GM12878 (cell line): ENCODE measurements at regions not wholly inside any gene's neighbourhood (a gene's known extent, or its start where the extent isn't known, plus 50 kb on each side); places are given as distances from the start of the nearest gene placed in this dataset.
"Not testable (repeated sequence)": the region's sequence is repeated elsewhere in the genome, so short reads cannot be mapped to it uniquely, and the experiment has no call there.

ENCODE experiments used
- ATAC-seq: fragments of 200-7000 bp; cut with Tn5 transposase; 3 replicates; pipeline ENCODE4 v1.9.1; 2020; ENCODE audit warnings: mild to moderate bottlenecking, moderate library complexity
- BruUV-seq: library from RNA; stranded (reverse); fragments of 400-500 nt; replicated peaks from 2 replicates; lab custom pipeline; 2021; lab: Mats Ljungman, UMichigan
- CTCF ChIA-PET: fragments of 300-600 bp; sonication (Branson Sonifier 250); formaldehyde crosslinking; extraction: SDS; loops from one replicate; lab custom pipeline; 2021; ENCODE audit warnings: inconsistent platforms; lab: Yijun Ruan, JAX
- POLR2A ChIA-PET: fragments of 350-600 bp; formaldehyde crosslinking; extraction: SDS; loops from one replicate; lab custom pipeline; 2021; ENCODE audit warnings: inconsistent platforms; lab: Charles Lee
- RAD21 ChIA-PET: fragments of 300-600 bp; sonication (Branson Sonifier 250); formaldehyde crosslinking; loops from one replicate; lab custom pipeline; 2023; ENCODE audit warnings: antibody characterized with exemption; ENCODE audit not compliant: unreplicated experiment; lab: Charles Lee
- SMC1A ChIA-PET: fragments of 300-600 bp; sonication (Branson Sonifier 250); formaldehyde crosslinking; loops from one replicate; lab custom pipeline; 2023; ENCODE audit not compliant: unreplicated experiment, uncharacterized antibody; lab: Charles Lee
- DNase-seq: peaks from one replicate; pipeline ENCODE4 v3.0.0-alpha.2; 2011; ENCODE audit warnings: low read depth, low spot score
- FAIRE-seq: peaks from 3 replicates; lab custom pipeline; 2011; peaks lifted over from hg19 to GRCh38; lab: Jason Lieb, UNC
- H2AFZ ChIP-seq: 2 replicates; pipeline ENCODE4 v1.6.0; 2011; ENCODE audit warnings: low read depth, low read length, control low read depth; ENCODE audit not compliant: control insufficient read depth
- H3K27ac ChIP-seq: 2 replicates; pipeline ENCODE4 v1.5.1; 2011; ENCODE audit warnings: control low read depth; ENCODE audit not compliant: control insufficient read depth, insufficient read depth
- H3K27me3 ChIP-seq, 2 experiments: replicated peaks in 1 of 2; 2 replicates each; pipeline versions ENCODE4 v1.6.0 to v1.6.1; 2011; ENCODE audit warnings: low read length in 1 of 2; ENCODE audit not compliant: control insufficient read depth in 2 of 2, insufficient read depth in 2 of 2
- H3K36me3 ChIP-seq, 2 experiments: 2 replicates each; pipeline ENCODE4 v1.5.1; 2011; ENCODE audit warnings: low read length in 1 of 2; ENCODE audit not compliant: control insufficient read depth in 2 of 2, insufficient read depth in 2 of 2
- H3K4me1 ChIP-seq: 2 replicates; pipeline ENCODE4 v1.6.1; 2011; ENCODE audit warnings: mild to moderate bottlenecking, low read length, moderate library complexity, mixed read lengths; ENCODE audit not compliant: control insufficient read depth, insufficient read depth
- H3K4me2 ChIP-seq: 2 replicates; pipeline ENCODE4 v1.6.0; 2011; ENCODE audit warnings: control low read depth; ENCODE audit not compliant: control insufficient read depth, insufficient read depth
- H3K4me3 ChIP-seq: fragments of 200-600 bp; sonication (generic); 2 replicates; pipeline ENCODE4 v1.5.1; 2016
- H3K79me2 ChIP-seq: 2 replicates; pipeline ENCODE4 v1.6.0; 2011; ENCODE audit warnings: low read length; ENCODE audit not compliant: control insufficient read depth, insufficient read depth
- H3K9ac ChIP-seq: 2 replicates; pipeline ENCODE4 v1.8.0; 2011; ENCODE audit warnings: low read length, control low read depth, mixed read lengths; ENCODE audit not compliant: control insufficient read depth, insufficient read depth
- H3K9me3 ChIP-seq: replicated peaks from 3 replicates; pipeline ENCODE4 v1.5.1; 2011; ENCODE audit warnings: mild to moderate bottlenecking, low read length; ENCODE audit not compliant: control insufficient read depth, insufficient read depth
- H4K20me1 ChIP-seq: 2 replicates; pipeline ENCODE4 v1.6.0; 2011; ENCODE audit not compliant: control insufficient read depth, insufficient read depth
- CBFB ChIP-seq: IDR thresholded peaks from 2 replicates; pipeline ENCODE4 v1.6.1; 2016; ENCODE audit warnings: antibody characterized with exemption, low read depth
- WGBS: methylation state at CpG from one replicate; pipeline ENCODE4 v1.1.6; 2016; ENCODE audit warnings: low lambda C conversion rate; ENCODE audit not compliant: insufficient replicate concordance, insufficient coverage; ENCODE audit errors: missing lambda C conversion rate; 5-methylcytosine and 5-hydroxymethylcytosine counted together
- in situ Hi-C: fragments of 300-500 bp; cut with MboI; formaldehyde crosslinking; loops from 9 replicates; pipeline ENCODE4 v1.14.3; 2018; ENCODE audit warnings: mixed read lengths
- intact Hi-C: fragments of 100-400 bp; cut with micrococcal nuclease; formaldehyde crosslinking; loops from one replicate; pipeline ENCODE4 v1.14.2; 2022; ENCODE audit not compliant: unreplicated experiment

DNA sequence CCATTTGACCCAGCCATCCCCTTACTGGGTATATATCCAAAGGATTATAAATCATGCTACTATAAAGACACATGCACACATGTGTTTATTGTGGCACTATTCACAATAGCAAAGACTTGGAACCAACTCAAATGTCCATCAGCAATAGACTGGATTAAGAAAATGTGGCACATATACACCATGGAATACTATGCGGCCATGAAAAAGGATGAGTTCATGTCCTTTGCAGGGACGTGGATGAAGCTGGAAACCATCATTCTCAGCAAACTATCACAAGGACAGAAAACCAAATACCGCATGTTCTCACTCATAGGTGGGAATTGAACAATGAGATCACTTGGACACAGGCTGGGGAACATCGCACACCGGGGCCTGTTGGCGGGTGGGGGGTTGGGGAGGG lies 913.4 kb upstream of the DIAPH2 start:
- H3K36me3 ChIP-seq, H3K79me2 ChIP-seq, CTCF ChIA-PET, DNase-seq, BruUV-seq, POLR2A ChIA-PET, FAIRE-seq, H3K27ac ChIP-seq, H3K4me2 ChIP-seq, RAD21 ChIA-PET, SMC1A ChIA-PET, H3K4me1 ChIP-seq, H4K20me1 ChIP-seq, H2AFZ ChIP-seq, H3K27me3 ChIP-seq, H3K4me3 ChIP-seq, H3K9me3 ChIP-seq, H3K9ac ChIP-seq, ATAC-seq, in situ Hi-C loops, intact Hi-C loops: not testable (repeated sequence)
- 70% methylated on average over 6 of the region's 6 CpGs for WGBS

DNA sequence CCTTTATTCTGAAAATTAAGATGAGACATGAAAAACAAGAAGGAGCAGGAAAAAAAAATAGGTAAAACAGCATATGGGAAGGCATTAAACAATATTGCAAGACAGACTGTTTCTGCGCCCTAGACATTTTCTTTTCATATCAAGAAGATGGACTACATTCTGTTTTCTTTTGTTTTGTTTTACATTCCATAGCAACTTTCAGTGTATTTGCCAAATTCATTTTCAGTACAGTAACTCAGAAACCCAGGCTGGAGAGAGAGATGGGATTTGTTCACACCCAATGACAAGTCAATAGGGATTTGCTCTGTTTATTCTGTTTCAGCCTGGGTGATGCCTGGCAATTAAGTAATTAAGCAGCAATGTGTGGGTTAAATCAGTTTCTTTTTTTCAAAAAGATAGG lies 892.8 kb upstream of the DIAPH2 start:
- H3K27me3 ChIP-seq = no peaks in the 10 kb centered on the region
- intact Hi-C loops = no loop called here
- TF ChIP-seq CBFB = no peak
- no peaks in the 10 kb centered on the region for H3K79me2 ChIP-seq
- H3K9ac ChIP-seq = no peak overlapping the region
- H2AFZ ChIP-seq = no peak overlapping the region
- FAIRE-seq = no peak
- in situ Hi-C loops = no loop called here
- SMC1A ChIA-PET = no interaction called here
- WGBS = 94% methylated on average over 1 of the region's 1 CpG
- H3K9me3 ChIP-seq = no peaks in the 10 kb centered on the region
- no TSS peak for BruUV-seq
- H3K36me3 ChIP-seq = no peaks in the 10 kb centered on the region
- no peaks in the 10 kb centered on the region for H4K20me1 ChIP-seq
- POLR2A ChIA-PET = no interaction called here
- H3K4me3 ChIP-seq = no peak overlapping the region
- CTCF ChIA-PET = no interaction called here
- no peaks in the 10 kb centered on the region for H3K4me1 ChIP-seq
- RAD21 ChIA-PET = no interaction called here
- no peak for ATAC-seq
- no peak overlapping the region for H3K27ac ChIP-seq
- H3K4me2 ChIP-seq = no peak overlapping the region
- DNase-seq = no peak
